ENCODE measurements at regions not wholly inside any gene's neighbourhood (a gene's known extent, or its start where the extent isn't known, plus 50 kb on each side); places are given as distances from the start of the nearest gene placed in this dataset.
A peak's percentile ranks its signal among the peaks of the same experiment; 100 is the strongest.

DNA sequence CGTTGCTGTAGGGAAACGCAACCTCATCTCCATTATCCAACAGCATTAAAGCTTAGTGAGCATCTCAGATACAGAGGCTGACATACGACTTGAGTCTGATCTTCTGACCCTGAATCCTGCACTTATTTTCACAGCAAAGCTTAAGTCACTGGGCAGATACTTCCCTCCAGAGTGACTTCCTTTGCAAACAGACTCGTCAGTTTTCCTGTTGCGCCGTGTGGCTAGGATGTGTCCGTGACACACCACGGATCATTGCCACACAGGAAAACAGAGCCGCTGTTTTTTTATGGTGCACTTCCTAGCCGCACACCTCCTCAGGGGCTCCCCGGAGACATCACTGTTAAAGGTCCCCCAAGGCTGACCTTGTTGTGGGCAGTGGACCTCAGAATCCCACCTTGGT lies 94.9 kb upstream of the MKI67 start:
- intact Hi-C loops (cut with DNase I), result no loop called here
- Histone ChIP-seq H3K4me1 (no peaks in the 10 kb centered on the region), H3K27me3 (no peaks in the 10 kb centered on the region), H3K9me3 (no peaks in the 10 kb centered on the region), H3K4me3 (no peak overlapping the region), H3K27ac (no peak overlapping the region), H3K36me3 (no peaks in the 10 kb centered on the region)
- TF ChIP-seq, protein P1, sequence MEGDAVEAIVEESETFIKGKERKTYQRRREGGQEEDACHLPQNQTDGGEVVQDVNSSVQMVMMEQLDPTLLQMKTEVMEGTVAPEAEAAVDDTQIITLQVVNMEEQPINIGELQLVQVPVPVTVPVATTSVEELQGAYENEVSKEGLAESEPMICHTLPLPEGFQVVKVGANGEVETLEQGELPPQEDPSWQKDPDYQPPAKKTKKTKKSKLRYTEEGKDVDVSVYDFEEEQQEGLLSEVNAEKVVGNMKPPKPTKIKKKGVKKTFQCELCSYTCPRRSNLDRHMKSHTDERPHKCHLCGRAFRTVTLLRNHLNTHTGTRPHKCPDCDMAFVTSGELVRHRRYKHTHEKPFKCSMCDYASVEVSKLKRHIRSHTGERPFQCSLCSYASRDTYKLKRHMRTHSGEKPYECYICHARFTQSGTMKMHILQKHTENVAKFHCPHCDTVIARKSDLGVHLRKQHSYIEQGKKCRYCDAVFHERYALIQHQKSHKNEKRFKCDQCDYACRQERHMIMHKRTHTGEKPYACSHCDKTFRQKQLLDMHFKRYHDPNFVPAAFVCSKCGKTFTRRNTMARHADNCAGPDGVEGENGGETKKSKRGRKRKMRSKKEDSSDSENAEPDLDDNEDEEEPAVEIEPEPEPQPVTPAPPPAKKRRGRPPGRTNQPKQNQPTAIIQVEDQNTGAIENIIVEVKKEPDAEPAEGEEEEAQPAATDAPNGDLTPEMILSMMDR (IDR thresholded peaks at IDR 0.05), result no peak
- TF ChIP-seq POLR2A (IDR thresholded peaks at IDR 0.05) (no peak), POLR2AphosphoS5 (IDR thresholded peaks at IDR 0.05; ENCODE audit: insufficient read depth in 1 of 2, low read depth in 1 of 2) (no peak)
- peak; percentile 27 to 74 for DNase-seq (ENCODE audit: extremely low spot score in 2 of 2)

DNA sequence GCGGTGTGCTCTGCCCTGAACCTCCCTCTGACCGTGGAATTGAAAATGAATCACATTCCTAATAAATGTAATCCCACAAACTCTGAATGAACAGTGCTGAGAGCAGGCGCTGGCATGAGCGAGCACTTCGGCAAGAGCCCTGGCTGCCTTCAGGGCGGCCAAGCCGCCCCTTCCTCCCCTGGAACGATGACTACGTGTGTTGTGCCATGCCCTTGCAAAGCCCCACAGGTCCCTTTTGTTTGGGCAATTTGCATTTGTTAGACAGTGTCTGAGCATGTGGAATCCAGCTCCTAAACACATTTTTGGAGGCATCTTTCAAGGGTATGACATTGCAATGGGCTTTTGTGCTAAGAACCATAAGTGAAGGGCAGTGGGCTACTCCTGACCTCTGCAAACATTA lies 95.6 kb upstream of the MKI67 start:
- intact Hi-C loops (cut with DNase I), result no loop called here
- TF ChIP-seq POLR2A (IDR thresholded peaks at IDR 0.05), result no peak

DNA sequence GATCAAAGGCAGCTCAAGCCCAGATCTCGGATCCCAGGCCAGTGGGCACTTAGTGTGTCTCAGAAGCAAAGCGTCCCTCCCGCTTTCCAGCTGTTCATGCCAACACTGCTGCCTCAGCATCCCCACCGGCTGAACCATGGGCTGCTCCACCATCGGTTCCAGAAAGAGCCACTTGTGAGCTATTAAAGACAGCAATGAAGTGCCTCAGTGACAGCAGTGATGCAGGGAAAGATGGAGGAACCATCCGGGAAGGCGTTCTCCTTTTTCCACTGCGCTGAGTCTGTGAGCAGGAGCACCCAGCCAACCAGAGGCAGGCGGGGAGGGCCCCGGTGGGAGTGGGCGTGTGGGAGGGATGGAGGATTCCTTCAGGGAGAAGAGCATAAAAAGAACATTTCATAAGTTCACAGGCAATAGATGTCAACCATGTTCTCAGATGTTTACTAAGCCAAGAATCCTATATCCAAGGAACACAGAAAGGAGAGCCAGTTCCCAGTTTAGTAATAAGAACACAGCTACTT lies 96.2 kb upstream of the MKI67 start:
- no peak for TF ChIP-seq POLR2A (IDR thresholded peaks at IDR 0.05)
- TF ChIP-seq POLR2AphosphoS5 (IDR thresholded peaks at IDR 0.05; ENCODE audit: insufficient read depth in 1 of 2, low read depth in 1 of 2), result no peak
- TF ChIP-seq, protein P1 (IDR thresholded peaks at IDR 0.05), result no peak
- no peaks in the 10 kb centered on the region for H3K4me1 ChIP-seq
- H3K9me3 ChIP-seq, result no peaks in the 10 kb centered on the region

More for the DNA sequence above, 95.6 kb upstream of the MKI67 start:
- no peak overlapping the region for H3K27ac ChIP-seq
- H3K27me3 ChIP-seq, result no peaks in the 10 kb centered on the region
- H3K4me3 ChIP-seq, result no peak overlapping the region
- no peaks in the 10 kb centered on the region for H3K4me1 ChIP-seq
- DNase-seq (ENCODE audit: extremely low spot score in 2 of 2), result peak; percentile 42 to 46
- no peaks in the 10 kb centered on the region for H3K9me3 ChIP-seq
- no peaks in the 10 kb centered on the region for H3K36me3 ChIP-seq

DNA sequence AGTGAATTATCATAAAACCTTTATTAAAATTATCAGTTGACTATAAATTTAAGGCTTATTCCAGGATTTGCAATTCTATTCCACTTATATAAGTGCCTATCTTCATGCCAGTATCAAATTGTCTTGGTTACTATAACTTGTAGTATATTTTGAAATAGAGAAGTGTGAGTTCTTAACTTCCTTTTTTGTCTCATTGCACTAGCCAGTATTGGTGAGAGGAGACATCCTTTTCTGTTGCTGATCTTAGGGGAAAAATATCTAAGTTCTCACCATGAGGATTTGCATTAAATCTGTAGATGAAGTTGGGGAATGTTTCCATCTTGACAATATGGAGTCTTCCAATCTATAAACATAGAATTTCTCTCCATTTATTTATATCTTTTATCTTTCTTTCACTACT lies 104.2 kb upstream of the MKI67 start:
- no peaks in the 10 kb centered on the region for H3K9me3 ChIP-seq
- H3K27me3 ChIP-seq, result no peaks in the 10 kb centered on the region
- no peak for DNase-seq (ENCODE audit: extremely low spot score in 2 of 2)
- intact Hi-C loops (cut with DNase I), result no loop called here
- no peaks in the 10 kb centered on the region for H3K36me3 ChIP-seq
- H3K4me3 ChIP-seq, result no peak overlapping the region
- TF ChIP-seq POLR2AphosphoS5 (IDR thresholded peaks at IDR 0.05; ENCODE audit: insufficient read depth in 1 of 2, low read depth in 1 of 2) (no peak), POLR2A (IDR thresholded peaks at IDR 0.05) (no peak)
- TF ChIP-seq, protein P1 (IDR thresholded peaks at IDR 0.05), result no peak
- H3K27ac ChIP-seq, result no peak overlapping the region
- H3K4me1 ChIP-seq, result no peaks in the 10 kb centered on the region

More for the DNA sequence above, 96.2 kb upstream of the MKI67 start:
- intact Hi-C loops (cut with DNase I), result no loop called here
- no peak overlapping the region for H3K4me3 ChIP-seq
- H3K27ac ChIP-seq, result no peak overlapping the region
- no peaks in the 10 kb centered on the region for H3K27me3 ChIP-seq
- peak; percentile 18 to 67 for DNase-seq (ENCODE audit: extremely low spot score in 2 of 2)
- H3K36me3 ChIP-seq, result no peaks in the 10 kb centered on the region

DNA sequence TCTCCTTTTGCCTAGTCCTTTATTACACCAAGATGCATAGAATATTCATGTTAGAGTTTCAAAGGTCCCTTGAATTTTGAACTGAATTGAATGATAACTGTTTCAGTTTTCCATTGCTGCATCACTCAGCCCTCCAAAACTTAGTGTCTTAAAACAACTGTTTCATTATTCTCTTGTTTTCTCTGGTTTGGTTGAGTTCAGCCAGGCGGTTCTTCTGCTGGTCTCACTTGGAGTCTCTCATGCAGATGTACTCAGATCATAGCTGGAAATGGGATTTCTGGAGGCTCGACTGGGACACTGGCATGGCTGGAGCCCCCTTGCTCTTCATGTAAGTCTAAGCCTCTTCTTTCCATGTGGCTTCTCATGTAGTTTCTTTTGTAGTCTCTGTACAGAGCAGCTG lies 107.2 kb upstream of the MKI67 start:
- Histone ChIP-seq H3K9me3 (no peaks in the 10 kb centered on the region), H3K4me1 (no peaks in the 10 kb centered on the region), H3K27me3 (no peaks in the 10 kb centered on the region), H3K27ac (no peak overlapping the region), H3K36me3 (no peaks in the 10 kb centered on the region), H3K4me3 (no peak overlapping the region)
- TF ChIP-seq, protein P1 (IDR thresholded peaks at IDR 0.05), result no peak
- TF ChIP-seq POLR2AphosphoS5 (IDR thresholded peaks at IDR 0.05; ENCODE audit: insufficient read depth in 1 of 2, low read depth in 1 of 2) (no peak), POLR2A (IDR thresholded peaks at IDR 0.05) (no peak)
- intact Hi-C loops (cut with DNase I), result no loop called here
- DNase-seq (ENCODE audit: extremely low spot score in 2 of 2), result peak in 1 of 2 donors; percentile 1
